ENCODE measurements at regions not wholly inside any gene's neighbourhood (a gene's known extent, or its start where the extent isn't known, plus 50 kb on each side); places are given as distances from the start of the nearest gene placed in this dataset.

DNA sequence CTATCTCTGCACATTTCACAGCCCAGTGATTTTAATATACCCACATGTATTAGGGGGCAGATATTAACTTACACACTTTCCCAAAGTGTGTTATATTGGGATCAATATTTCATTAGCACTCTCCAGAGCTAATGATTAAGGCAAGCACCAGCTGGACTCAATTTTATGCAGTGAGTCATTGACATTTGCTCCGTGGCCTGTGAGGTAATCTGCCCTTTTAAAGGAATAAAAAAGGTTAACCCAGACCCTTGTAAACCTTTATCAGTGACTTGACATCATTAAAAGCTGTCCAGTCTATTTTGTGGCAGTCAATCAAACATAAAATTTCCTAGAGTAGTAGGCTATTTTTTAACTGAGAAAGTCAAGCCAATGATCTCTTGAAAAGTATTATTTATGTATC, 1870.4 kb upstream of the CELF4 start:
- TF ChIP-seq, protein P1, sequence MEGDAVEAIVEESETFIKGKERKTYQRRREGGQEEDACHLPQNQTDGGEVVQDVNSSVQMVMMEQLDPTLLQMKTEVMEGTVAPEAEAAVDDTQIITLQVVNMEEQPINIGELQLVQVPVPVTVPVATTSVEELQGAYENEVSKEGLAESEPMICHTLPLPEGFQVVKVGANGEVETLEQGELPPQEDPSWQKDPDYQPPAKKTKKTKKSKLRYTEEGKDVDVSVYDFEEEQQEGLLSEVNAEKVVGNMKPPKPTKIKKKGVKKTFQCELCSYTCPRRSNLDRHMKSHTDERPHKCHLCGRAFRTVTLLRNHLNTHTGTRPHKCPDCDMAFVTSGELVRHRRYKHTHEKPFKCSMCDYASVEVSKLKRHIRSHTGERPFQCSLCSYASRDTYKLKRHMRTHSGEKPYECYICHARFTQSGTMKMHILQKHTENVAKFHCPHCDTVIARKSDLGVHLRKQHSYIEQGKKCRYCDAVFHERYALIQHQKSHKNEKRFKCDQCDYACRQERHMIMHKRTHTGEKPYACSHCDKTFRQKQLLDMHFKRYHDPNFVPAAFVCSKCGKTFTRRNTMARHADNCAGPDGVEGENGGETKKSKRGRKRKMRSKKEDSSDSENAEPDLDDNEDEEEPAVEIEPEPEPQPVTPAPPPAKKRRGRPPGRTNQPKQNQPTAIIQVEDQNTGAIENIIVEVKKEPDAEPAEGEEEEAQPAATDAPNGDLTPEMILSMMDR (IDR thresholded peaks at IDR 0.05 in 8 of 11, conservative IDR thresholded peaks at IDR 0.05 in 3 of 11) = no peak
- no peak for TF ChIP-seq POLR2AphosphoS5 (IDR thresholded peaks at IDR 0.05)
